Epithelial cell of esophagus (primary cell): ENCODE measurements at regions not wholly inside any gene's neighbourhood (a gene's known extent, or its start where the extent isn't known, plus 50 kb on each side); places are given as distances from the start of the nearest gene placed in this dataset.

Experiments
- DNase-seq: peaks from one replicate; pipeline ENCODE4 v3.0.0; 2010; ENCODE audit warnings: low read depth
- H3K4me3 ChIP-seq: 2 replicates; pipeline ENCODE4 v1.5.1; 2011; ENCODE audit warnings: mild to moderate bottlenecking, low read length, control low read depth
- TF ChIP-seq, protein P1 (sequence below): IDR thresholded peaks from 2 replicates; pipeline ENCODE4 v1.5.1; 2011; ENCODE audit warnings: low read depth, mild to moderate bottlenecking, low read length, control low read depth, inconsistent platforms; ENCODE audit not compliant: insufficient read depth; ENCODE audit errors: missing control alignments

DNA sequence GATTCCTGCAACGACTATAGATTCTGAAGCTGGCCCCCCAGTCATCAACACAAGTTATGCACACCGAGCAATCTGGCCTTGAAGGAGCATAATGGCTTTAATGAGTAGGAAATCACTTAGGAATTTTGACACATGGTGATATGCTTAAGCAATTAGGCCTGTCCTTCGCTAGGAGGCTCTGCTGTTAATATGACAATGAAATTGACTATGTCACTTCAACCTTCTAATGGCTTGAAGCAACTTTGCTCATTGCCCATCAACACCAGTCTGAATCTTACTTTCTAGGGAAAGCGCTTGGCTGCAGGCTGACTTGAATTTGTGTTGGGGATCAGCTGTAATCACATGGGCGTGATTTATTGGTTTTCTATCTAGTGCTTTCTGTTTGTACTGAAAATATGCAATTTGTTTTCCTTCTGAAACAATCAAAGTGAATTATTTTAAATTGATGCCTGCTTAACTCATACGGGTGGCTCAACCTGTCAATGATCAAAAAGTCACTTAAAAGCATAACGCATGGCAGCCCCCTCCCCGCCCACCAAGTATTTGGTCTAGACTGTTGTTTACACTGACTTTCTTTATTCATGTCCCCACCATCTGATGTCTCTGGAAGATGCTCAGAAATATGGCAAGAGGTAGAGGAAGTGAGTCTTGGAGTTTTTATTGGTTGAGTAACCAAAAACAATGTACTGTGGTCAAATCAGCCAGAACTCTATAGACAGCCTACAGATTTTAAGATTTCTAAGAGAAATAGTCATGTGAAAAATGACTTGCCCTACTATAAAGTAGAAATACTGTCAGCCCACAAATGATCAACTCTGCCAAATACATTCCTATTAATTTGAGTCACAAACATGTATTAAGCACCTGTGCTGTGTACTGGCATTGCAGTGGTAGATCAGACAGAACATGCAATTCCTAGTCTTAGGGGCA, 344.9 kb downstream of the RBM43 start:
- TF ChIP-seq, protein P1, sequence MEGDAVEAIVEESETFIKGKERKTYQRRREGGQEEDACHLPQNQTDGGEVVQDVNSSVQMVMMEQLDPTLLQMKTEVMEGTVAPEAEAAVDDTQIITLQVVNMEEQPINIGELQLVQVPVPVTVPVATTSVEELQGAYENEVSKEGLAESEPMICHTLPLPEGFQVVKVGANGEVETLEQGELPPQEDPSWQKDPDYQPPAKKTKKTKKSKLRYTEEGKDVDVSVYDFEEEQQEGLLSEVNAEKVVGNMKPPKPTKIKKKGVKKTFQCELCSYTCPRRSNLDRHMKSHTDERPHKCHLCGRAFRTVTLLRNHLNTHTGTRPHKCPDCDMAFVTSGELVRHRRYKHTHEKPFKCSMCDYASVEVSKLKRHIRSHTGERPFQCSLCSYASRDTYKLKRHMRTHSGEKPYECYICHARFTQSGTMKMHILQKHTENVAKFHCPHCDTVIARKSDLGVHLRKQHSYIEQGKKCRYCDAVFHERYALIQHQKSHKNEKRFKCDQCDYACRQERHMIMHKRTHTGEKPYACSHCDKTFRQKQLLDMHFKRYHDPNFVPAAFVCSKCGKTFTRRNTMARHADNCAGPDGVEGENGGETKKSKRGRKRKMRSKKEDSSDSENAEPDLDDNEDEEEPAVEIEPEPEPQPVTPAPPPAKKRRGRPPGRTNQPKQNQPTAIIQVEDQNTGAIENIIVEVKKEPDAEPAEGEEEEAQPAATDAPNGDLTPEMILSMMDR, result no peak
- no peak overlapping the region for H3K4me3 ChIP-seq
- DNase-seq, result peak; percentile 37

DNA sequence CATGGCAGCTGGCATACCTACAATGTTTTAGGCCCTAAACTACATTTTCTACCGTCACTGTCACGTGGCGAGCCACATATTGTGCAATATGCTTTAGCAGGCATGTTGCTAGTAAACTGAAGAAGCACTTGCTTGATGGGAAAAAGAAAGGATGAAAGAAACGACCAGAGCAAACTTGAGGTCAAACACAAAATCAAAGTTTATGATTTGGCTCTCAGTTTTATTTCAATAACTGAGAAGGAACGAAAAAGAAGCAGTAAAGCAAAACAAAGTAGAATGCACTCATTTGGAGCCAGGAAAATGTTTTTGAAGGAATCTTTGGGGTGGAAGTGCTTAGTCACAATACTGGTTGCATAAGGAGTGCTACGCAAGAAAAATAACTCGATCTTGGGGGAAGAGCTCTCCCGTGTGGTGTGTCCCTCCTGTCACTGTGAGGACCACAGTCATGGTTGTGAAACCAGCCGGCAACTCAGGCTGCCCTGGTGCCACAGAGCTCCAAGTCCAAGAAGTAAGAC, 349.8 kb downstream of the RBM43 start:
- H3K4me3 ChIP-seq, result no peak overlapping the region
- peak; percentile 73 for DNase-seq
- TF ChIP-seq, protein P1, result peak; percentile 22

DNA sequence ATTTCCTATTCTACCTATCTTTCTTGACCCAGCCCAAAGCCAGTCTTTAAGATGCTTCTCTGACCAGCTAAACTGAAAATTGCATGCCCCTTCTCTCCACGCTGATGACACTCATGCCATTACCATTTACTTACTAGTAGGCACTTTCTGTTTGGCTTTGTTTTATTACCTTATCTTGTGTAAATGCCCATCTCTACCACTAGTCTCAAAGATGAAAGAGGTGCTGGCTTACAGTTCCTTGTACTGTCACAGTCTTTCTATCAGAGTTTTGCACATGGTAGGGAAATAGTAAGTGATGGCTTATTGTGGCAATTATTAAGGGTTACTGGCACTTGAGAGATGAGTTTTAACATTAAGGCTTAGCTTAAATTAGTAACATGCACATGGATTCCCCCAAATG, 352.1 kb downstream of the RBM43 start:
- no peak for DNase-seq
- TF ChIP-seq, protein P1, result peak; percentile 13
- no peak overlapping the region for H3K4me3 ChIP-seq

DNA sequence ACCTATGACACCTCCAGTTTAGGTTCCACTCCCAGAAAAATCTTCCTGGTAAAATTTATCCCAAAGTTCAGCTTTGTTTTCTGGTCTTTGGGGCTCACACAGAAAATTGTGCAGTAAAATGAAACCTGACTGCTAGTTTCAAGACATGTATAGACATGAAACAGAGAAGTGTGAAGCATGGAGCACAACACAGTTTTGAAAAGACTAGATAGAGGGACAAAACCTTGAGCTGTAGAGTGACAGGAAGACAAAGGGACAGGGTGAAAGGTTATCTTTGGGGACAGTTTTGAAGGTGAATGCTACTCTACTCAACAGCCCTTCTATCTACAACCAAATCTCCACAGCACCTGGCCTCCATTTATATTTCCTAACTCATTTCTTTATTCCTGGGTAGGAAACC, 352.6 kb downstream of the RBM43 start:
- DNase-seq, result peak; percentile 27
- TF ChIP-seq, protein P1, result no peak
- H3K4me3 ChIP-seq, result no peak overlapping the region

DNA sequence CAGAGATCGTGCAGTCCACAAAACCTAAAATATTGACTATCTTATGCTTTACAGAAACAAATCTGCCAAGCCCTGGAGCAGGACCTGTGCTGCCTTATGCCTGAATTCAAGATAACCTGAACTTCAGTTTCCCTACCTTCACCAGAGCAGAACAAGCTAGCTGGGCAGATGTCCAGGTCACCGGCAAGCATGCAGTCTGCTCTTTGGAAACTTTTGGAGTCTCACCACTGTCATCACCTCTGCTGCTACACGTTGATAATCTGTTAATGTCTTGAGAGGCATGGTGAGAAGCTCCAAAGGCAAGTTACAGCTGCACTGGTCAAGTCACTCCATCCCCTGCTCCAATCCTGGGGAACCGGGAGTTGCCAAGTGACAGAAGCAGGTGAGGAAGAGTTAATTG, 354.2 kb downstream of the RBM43 start:
- TF ChIP-seq, protein P1, result no peak
- DNase-seq, result no peak
- no peak overlapping the region for H3K4me3 ChIP-seq

DNA sequence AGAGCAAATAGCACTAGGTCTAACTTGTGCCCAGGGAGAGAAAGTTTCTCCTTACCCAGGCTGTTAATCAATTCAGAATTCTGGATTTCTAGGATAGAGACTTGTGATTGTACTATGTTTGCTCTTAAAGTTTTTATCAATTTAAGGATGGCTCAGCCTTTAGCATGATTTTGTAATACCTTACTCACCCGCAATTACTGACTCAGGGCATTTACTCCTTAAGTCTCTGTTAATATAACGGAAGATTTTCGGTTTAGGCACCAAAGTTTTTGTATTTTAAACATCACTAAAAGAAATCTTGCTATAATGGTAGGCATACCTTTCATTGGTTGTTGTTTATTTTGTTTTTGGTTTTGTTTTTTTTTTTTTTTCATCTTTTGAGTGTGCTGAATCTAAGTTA, 358.2 kb downstream of the RBM43 start:
- no peak overlapping the region for H3K4me3 ChIP-seq
- TF ChIP-seq, protein P1, result no peak

DNA sequence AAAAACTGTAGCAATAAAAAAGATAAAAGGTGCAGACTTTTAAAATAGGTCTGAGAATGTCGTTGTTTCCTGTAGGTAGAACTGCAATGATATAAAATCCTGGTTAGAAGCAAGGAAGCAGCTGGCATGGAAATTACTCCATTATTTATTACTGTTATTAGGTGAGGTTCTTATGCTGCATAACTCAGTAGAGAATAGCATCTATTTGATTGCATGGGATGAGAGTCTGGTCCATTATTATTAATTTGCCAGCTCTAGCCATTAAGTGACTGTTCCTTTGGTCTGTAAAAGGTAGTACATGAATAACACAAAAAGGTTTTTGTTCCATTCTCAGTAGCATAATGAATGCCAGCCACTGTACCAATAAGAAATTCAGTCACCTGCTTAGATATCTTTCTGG, 358.6 kb downstream of the RBM43 start:
- no peak for DNase-seq
- no peak overlapping the region for H3K4me3 ChIP-seq
- TF ChIP-seq, protein P1, result no peak

More for the DNA sequence above, 358.2 kb downstream of the RBM43 start:
- DNase-seq, result peak; percentile 33
